HepG2 (cell line): ENCODE measurements at regions not wholly inside any gene's neighbourhood (a gene's known extent, or its start where the extent isn't known, plus 50 kb on each side); places are given as distances from the start of the nearest gene placed in this dataset.

Experiments
- KLF13 ChIP-seq: sonication (generic); formaldehyde crosslinking; IDR thresholded peaks from 2 replicates; pipeline ENCODE4 v1.4.0; 2020; ENCODE audit warnings: mild to moderate bottlenecking, missing genetic modification reagents
- POLR2A ChIP-seq, 2 experiments: IDR thresholded peaks; 2 replicates each; pipeline ENCODE4 v1.6.1; 2011; ENCODE audit warnings: low read depth in 2 of 2, low read length in 2 of 2, mild to moderate bottlenecking in 1 of 2, moderate library complexity in 1 of 2; ENCODE audit not compliant: insufficient read depth in 1 of 2
- POLR2AphosphoS2 ChIP-seq: IDR thresholded peaks from 2 replicates; pipeline ENCODE4 v1.6.1; 2011; ENCODE audit warnings: low read depth, low read length, improper control_type of control experiment
- ZBTB40 ChIP-seq, 2 experiments: fragments of 450-650 bp in 1 of 2; sonication (generic) in 1 of 2; formaldehyde crosslinking in 1 of 2; IDR thresholded peaks; 2 replicates each; pipeline versions ENCODE4 v1.6.1 to v1.8.0; 2016 to 2022; ENCODE audit warnings: antibody characterized with exemption in 1 of 2, mild to moderate bottlenecking in 1 of 2, missing genetic modification reagents in 1 of 2
- ZFYVE20 ChIP-seq: sonication (generic); formaldehyde crosslinking; IDR thresholded peaks from 2 replicates; pipeline ENCODE4 v1.8.0; 2023; ENCODE audit warnings: low read depth, mild to moderate bottlenecking, moderate library complexity, missing genetic modification reagents, borderline replicate concordance
- ZNF776 ChIP-seq: sonication (generic); formaldehyde crosslinking; IDR thresholded peaks from 2 replicates; pipeline ENCODE4 v1.4.0; 2020; ENCODE audit warnings: mild to moderate bottlenecking, missing genetic modification reagents

- TF ChIP-seq POLR2AphosphoS2 (no peak), ZBTB40 (IDR thresholded peaks at IDR 0.05) (no peak), ZBTB40 (CRISPR knock-in tag; IDR thresholded peaks at IDR 0.05) (no peak), KLF13 (CRISPR knock-in tag) (no peak), POLR2A (IDR thresholded peaks at IDR 0.05; ENCODE audit: insufficient read depth in 1 of 2, low read depth in 2 of 2, low read length in 2 of 2) (no peak), ZNF776 (CRISPR knock-in tag) (no peak), ZFYVE20 (CRISPR knock-in tag) (no peak)
Observed at GRCh38 chr6:168808232-168808631, 367.2 kb downstream of the SMOC2 start (continued).
